ENCODE measurements at regions not wholly inside any gene's neighbourhood (a gene's known extent, or its start where the extent isn't known, plus 50 kb on each side); places are given as distances from the start of the nearest gene placed in this dataset.

DNA sequence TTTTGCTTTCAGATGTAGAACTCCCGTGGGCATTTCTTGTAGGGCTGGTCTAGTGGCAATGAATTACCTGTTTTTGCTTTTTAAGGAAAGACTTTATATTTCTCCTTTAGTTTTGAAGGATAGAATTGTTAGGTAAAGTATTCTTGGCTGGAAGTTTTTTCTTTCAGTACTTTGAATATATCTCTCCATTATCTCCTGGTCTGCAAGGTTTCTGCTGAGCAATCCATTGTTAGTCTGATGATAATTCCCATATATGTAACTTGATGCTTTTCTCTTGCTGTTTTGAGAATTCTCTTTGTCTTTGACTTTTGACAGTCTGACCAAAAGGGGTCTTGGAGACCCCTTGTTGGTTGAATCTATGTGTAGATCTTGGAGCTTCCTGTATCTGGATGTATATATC lies 198.1 kb downstream of the TMEM167A start:
- TF ChIP-seq, protein P1, sequence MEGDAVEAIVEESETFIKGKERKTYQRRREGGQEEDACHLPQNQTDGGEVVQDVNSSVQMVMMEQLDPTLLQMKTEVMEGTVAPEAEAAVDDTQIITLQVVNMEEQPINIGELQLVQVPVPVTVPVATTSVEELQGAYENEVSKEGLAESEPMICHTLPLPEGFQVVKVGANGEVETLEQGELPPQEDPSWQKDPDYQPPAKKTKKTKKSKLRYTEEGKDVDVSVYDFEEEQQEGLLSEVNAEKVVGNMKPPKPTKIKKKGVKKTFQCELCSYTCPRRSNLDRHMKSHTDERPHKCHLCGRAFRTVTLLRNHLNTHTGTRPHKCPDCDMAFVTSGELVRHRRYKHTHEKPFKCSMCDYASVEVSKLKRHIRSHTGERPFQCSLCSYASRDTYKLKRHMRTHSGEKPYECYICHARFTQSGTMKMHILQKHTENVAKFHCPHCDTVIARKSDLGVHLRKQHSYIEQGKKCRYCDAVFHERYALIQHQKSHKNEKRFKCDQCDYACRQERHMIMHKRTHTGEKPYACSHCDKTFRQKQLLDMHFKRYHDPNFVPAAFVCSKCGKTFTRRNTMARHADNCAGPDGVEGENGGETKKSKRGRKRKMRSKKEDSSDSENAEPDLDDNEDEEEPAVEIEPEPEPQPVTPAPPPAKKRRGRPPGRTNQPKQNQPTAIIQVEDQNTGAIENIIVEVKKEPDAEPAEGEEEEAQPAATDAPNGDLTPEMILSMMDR (IDR thresholded peaks at IDR 0.05; ENCODE audit: insufficient read depth, low read length) = no peak
- no peak for TF ChIP-seq POLR2AphosphoS5 (IDR thresholded peaks at IDR 0.05; ENCODE audit: low read depth)

Data from HL-60 (cell line).